ENCODE measurements at regions not wholly inside any gene's neighbourhood (a gene's known extent, or its start where the extent isn't known, plus 50 kb on each side); places are given as distances from the start of the nearest gene placed in this dataset.

DNA sequence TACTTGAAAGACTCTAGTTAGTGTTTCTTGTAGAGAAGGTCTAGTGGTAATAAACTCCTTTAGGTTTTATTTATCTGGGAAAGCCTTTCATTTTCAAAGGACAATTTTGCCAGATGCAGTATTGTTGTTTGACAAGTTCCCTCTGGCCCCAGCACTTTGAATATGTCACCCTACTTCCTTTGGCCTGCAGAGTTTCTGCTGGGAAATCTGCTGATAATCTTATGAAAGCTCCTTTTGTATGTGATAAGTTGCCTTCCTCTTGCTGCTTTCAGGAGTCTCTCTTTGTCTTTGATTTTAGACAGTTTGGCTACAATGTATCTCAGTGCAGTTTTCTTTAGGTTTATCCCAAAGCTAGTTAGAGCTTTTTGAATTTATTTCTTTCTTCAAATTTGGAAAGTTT, 106.2 kb upstream of the L3MBTL4 start:
- no peak for TF ChIP-seq EZH2 (IDR thresholded peaks at IDR 0.05)
- no peak for TF ChIP-seq POLR2AphosphoS5 (IDR thresholded peaks at IDR 0.05; ENCODE audit: borderline replicate concordance, low read depth, low read length)
